IMR-90 (cell line): ENCODE measurements at regions not wholly inside any gene's neighbourhood (a gene's known extent, or its start where the extent isn't known, plus 50 kb on each side); places are given as distances from the start of the nearest gene placed in this dataset.

Experiments used
- ATAC-seq: fragments of 200-7000 bp; cut with Tn5 transposase; 2 replicates; pipeline ENCODE4 v1.9.1; 2020; ENCODE audit warnings: low read depth, mild to moderate bottlenecking, moderate library complexity
- BruUV-seq: library from RNA; stranded (reverse); fragments of 400-500 nt; replicated peaks from 2 replicates; lab custom pipeline; 2021; lab: Mats Ljungman, UMichigan
- CTCF ChIA-PET: fragments of 300-600 bp; formaldehyde crosslinking; extraction: SDS; loops from one replicate; lab custom pipeline; 2021; ENCODE audit warnings: antibody characterized with exemption; lab: Yijun Ruan, JAX
- POLR2A ChIA-PET: fragments of 300-600 bp; sonication (Branson Sonifier 250); formaldehyde crosslinking; loops from one replicate; lab custom pipeline; 2022; ENCODE audit warnings: antibody characterized with exemption; ENCODE audit not compliant: unreplicated experiment; lab: Charles Lee
- DNase-seq: peaks from one replicate; pipeline ENCODE4 v3.0.0; 2013
- H2AFZ ChIP-seq: replicated peaks from 2 replicates; pipeline ENCODE3; 2013; ENCODE audit warnings: low read length, mild to moderate bottlenecking; ENCODE audit not compliant: poor library complexity
- H2AK5ac ChIP-seq: 2 replicates; pipeline ENCODE4 v1.6.1; 2013; ENCODE audit warnings: low read depth, low read length, inconsistent platforms
- H2AK9ac ChIP-seq: replicated peaks from 2 replicates; pipeline ENCODE3; 2013; ENCODE audit warnings: mild to moderate bottlenecking, low read depth, low read length, moderate library complexity; ENCODE audit not compliant: poor library complexity
- H2BK120ac ChIP-seq: 2 replicates; pipeline ENCODE4 v1.6.1; 2013; ENCODE audit warnings: low read depth, low read length, inconsistent platforms
- H2BK15ac ChIP-seq: 3 replicates; pipeline ENCODE4 v1.6.1; 2013; ENCODE audit warnings: low read depth, low read length, inconsistent platforms
- H2BK20ac ChIP-seq: 2 replicates; pipeline ENCODE4 v1.6.1; 2013; ENCODE audit warnings: low read depth, mild to moderate bottlenecking, inconsistent platforms, low read length, moderate library complexity
- H2BK5ac ChIP-seq: 2 replicates; pipeline ENCODE4 v1.6.1; 2013; ENCODE audit warnings: mild to moderate bottlenecking, low read depth, low read length, inconsistent platforms; ENCODE audit not compliant: poor library complexity, severe bottlenecking
- H3K14ac ChIP-seq: replicated peaks from 2 replicates; pipeline ENCODE4 v1.6.1; 2013; ENCODE audit warnings: low read depth, low read length, inconsistent platforms
- H3K18ac ChIP-seq: 2 replicates; pipeline ENCODE4 v1.6.1; 2013; ENCODE audit warnings: low read depth, low read length, control low read depth
- H3K23ac ChIP-seq: 2 replicates; pipeline ENCODE4 v1.6.1; 2013; ENCODE audit warnings: low read depth, low read length, inconsistent platforms
- H3K27ac ChIP-seq: 2 replicates; pipeline ENCODE4 v1.5.1; 2013; ENCODE audit warnings: mild to moderate bottlenecking, control low read depth, low read length; ENCODE audit not compliant: insufficient read depth
- H3K27me3 ChIP-seq: 2 replicates; pipeline ENCODE4 v1.6.1; 2013; ENCODE audit warnings: low read length; ENCODE audit not compliant: control insufficient read depth, insufficient read depth
- H3K36me3 ChIP-seq: 2 replicates; pipeline ENCODE4 v1.6.1; 2013; ENCODE audit warnings: low read length, mixed read lengths; ENCODE audit not compliant: control insufficient read depth, insufficient read depth
- H3K4ac ChIP-seq: 2 replicates; pipeline ENCODE4 v1.6.1; 2013; ENCODE audit warnings: low read depth, low read length, inconsistent platforms
- H3K4me1 ChIP-seq: 2 replicates; pipeline ENCODE4 v1.6.1; 2013; ENCODE audit warnings: low read length, mixed read lengths; ENCODE audit not compliant: control insufficient read depth, insufficient read depth
- H3K4me2 ChIP-seq: 2 replicates; pipeline ENCODE4 v1.6.1; 2013; ENCODE audit warnings: low read depth, mild to moderate bottlenecking, control low read depth, low read length, moderate library complexity
- H3K4me3 ChIP-seq: 2 replicates; pipeline ENCODE4 v1.5.1; 2013; ENCODE audit warnings: low read depth, mild to moderate bottlenecking, control low read depth, low read length, moderate library complexity; ENCODE audit not compliant: insufficient read depth
- H3K56ac ChIP-seq: 2 replicates; pipeline ENCODE4 v1.6.1; 2013; ENCODE audit warnings: low read length, inconsistent platforms; ENCODE audit not compliant: insufficient read depth; ENCODE audit errors: extremely low read depth
- H3K79me1 ChIP-seq, 2 experiments: 2 replicates each; pipeline ENCODE4 v1.6.1; 2013; ENCODE audit warnings: low read length in 2 of 2, inconsistent platforms in 1 of 2, low read depth in 1 of 2
- H3K9ac ChIP-seq: 2 replicates; pipeline ENCODE4 v1.6.1; 2013; ENCODE audit warnings: low read depth, low read length, control low read depth
- H3K9me1 ChIP-seq: 2 replicates; pipeline ENCODE4 v1.6.1; 2013; ENCODE audit warnings: low read length, inconsistent platforms; ENCODE audit not compliant: insufficient read depth
- H3K9me3 ChIP-seq: 2 replicates; pipeline ENCODE4 v1.6.1; 2013; ENCODE audit warnings: low read length; ENCODE audit not compliant: control insufficient read depth, insufficient read depth
- H4K20me1 ChIP-seq: 2 replicates; pipeline ENCODE4 v1.6.1; 2013; ENCODE audit warnings: low read length, inconsistent platforms; ENCODE audit not compliant: insufficient read depth
- H4K5ac ChIP-seq: 2 replicates; pipeline ENCODE4 v1.6.1; 2013; ENCODE audit warnings: mild to moderate bottlenecking, low read depth, low read length, control low read depth
- H4K8ac ChIP-seq, 2 experiments: 2 replicates each; pipeline ENCODE4 v1.6.1; 2013; ENCODE audit warnings: low read depth in 2 of 2, low read length in 2 of 2, control low read depth in 1 of 2, inconsistent platforms in 1 of 2
- H4K91ac ChIP-seq: 2 replicates; pipeline ENCODE4 v1.6.1; 2013; ENCODE audit warnings: low read depth, low read length, inconsistent platforms; ENCODE audit not compliant: insufficient read depth
- MAFK ChIP-seq: IDR thresholded peaks from 2 replicates; pipeline ENCODE4 v1.6.1; 2012; ENCODE audit warnings: low read depth, low read length, improper control_type of control experiment
- POLR2A ChIP-seq: IDR thresholded peaks from 2 replicates; pipeline ENCODE4 v1.6.1; 2012; ENCODE audit warnings: mild to moderate bottlenecking, low read depth, low read length
- RAD21 ChIP-seq: IDR thresholded peaks from 2 replicates; pipeline ENCODE4 v1.6.1; 2012; ENCODE audit warnings: low read length, improper control_type of control experiment
- dilution Hi-C: fragments of 300-500 bp; cut with HindIII; formaldehyde crosslinking; loops from one replicate; pipeline ENCODE4 v1.14.3; 2018; ENCODE audit warnings: low sequenced_read_pairs; ENCODE audit not compliant: unreplicated experiment
- in situ Hi-C: fragments of 300-500 bp; cut with MboI; formaldehyde crosslinking; loops from 3 replicates; pipeline ENCODE4 v1.14.3; 2019; ENCODE audit warnings: low sequenced_read_pairs, inconsistent platforms, mixed read lengths
- intact Hi-C: fragments of 100-400 bp; cut with micrococcal nuclease; formaldehyde crosslinking; loops from 2 replicates; pipeline ENCODE4 v1.10.0; 2022
- TF ChIP-seq, protein P1 (sequence below): conservative IDR thresholded peaks from 2 replicates; pipeline ENCODE4 v1.5.1; 2012; ENCODE audit warnings: mild to moderate bottlenecking, low read depth, low read length, improper control_type of control experiment

- H2BK15ac ChIP-seq: no peak overlapping the region
These were observed 439.8 kb downstream of the ZSWIM6 start for GRCh38 chr5:61771808-61772207.

More at GRCh38 chr5:61771808-61772207, 439.8 kb downstream of the ZSWIM6 start:
- no peaks in the 10 kb centered on the region for H3K36me3 ChIP-seq
- H3K9me1 ChIP-seq: no peaks in the 10 kb centered on the region
- H3K56ac ChIP-seq: no peak overlapping the region
- no peak overlapping the region for H3K18ac ChIP-seq
- no peak overlapping the region for H2AK9ac ChIP-seq
- H4K20me1 ChIP-seq: no peaks in the 10 kb centered on the region
- ATAC-seq (no peak), DNase-seq (no peak)
- no peak overlapping the region for H3K4me3 ChIP-seq
- no peak overlapping the region for H2AFZ ChIP-seq
- no peak for TF ChIP-seq POLR2A
- no peak for TF ChIP-seq RAD21
- TF ChIP-seq, protein P1, sequence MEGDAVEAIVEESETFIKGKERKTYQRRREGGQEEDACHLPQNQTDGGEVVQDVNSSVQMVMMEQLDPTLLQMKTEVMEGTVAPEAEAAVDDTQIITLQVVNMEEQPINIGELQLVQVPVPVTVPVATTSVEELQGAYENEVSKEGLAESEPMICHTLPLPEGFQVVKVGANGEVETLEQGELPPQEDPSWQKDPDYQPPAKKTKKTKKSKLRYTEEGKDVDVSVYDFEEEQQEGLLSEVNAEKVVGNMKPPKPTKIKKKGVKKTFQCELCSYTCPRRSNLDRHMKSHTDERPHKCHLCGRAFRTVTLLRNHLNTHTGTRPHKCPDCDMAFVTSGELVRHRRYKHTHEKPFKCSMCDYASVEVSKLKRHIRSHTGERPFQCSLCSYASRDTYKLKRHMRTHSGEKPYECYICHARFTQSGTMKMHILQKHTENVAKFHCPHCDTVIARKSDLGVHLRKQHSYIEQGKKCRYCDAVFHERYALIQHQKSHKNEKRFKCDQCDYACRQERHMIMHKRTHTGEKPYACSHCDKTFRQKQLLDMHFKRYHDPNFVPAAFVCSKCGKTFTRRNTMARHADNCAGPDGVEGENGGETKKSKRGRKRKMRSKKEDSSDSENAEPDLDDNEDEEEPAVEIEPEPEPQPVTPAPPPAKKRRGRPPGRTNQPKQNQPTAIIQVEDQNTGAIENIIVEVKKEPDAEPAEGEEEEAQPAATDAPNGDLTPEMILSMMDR: no peak
- TF ChIP-seq MAFK: no peak
- H3K4me1 ChIP-seq: no peaks in the 10 kb centered on the region
- H3K27me3 ChIP-seq: peaks cover 7% of the 10 kb centered on the region
- ChIA-PET POLR2A (no interaction called here), CTCF (no interaction called here)
- no peak overlapping the region for H3K27ac ChIP-seq
- no peak overlapping the region for H4K5ac ChIP-seq
- in situ Hi-C loops: no loop called here
- no peak overlapping the region for H3K14ac ChIP-seq
- H4K8ac ChIP-seq: no peak overlapping the region
- H2BK20ac ChIP-seq: no peak overlapping the region
- no peak overlapping the region for H3K4ac ChIP-seq
- no peak overlapping the region for H3K4me2 ChIP-seq
- no peak overlapping the region for H2BK5ac ChIP-seq
- no peak overlapping the region for H3K9ac ChIP-seq
- no peak overlapping the region for H2BK120ac ChIP-seq
- BruUV-seq: no TSS peak
- H3K9me3 ChIP-seq: no peaks in the 10 kb centered on the region
- intact Hi-C loops: no loop called here
- no peak overlapping the region for H3K23ac ChIP-seq
- H2AK5ac ChIP-seq: no peak overlapping the region
- no peaks in the 10 kb centered on the region for H3K79me1 ChIP-seq
- no peak overlapping the region for H4K91ac ChIP-seq
- dilution Hi-C loops: no loop called here
